ENCODE measurements at regions not wholly inside any gene's neighbourhood (a gene's known extent, or its start where the extent isn't known, plus 50 kb on each side); places are given as distances from the start of the nearest gene placed in this dataset.

DNA sequence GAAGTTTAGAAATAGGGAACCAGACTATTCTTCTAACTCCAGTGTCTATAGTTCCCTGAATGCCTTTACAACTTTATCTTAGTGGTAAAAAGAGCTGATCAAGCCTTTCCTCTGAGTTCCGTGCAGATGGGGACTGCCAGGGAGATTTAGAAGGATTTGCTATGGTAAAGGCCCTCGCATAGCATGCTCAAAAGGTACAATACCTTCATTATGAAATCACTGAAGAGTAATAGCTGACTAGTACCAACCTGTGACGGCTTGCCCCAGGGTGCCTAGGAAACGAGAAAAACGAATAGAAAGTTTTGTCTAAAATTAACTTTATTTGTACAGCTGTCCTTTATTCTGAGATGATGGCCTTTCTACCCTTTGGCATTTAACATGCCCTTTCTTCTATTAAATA is 150.1 kb upstream of the ARHGAP42 start:
- DNase-seq = no peak

DNA sequence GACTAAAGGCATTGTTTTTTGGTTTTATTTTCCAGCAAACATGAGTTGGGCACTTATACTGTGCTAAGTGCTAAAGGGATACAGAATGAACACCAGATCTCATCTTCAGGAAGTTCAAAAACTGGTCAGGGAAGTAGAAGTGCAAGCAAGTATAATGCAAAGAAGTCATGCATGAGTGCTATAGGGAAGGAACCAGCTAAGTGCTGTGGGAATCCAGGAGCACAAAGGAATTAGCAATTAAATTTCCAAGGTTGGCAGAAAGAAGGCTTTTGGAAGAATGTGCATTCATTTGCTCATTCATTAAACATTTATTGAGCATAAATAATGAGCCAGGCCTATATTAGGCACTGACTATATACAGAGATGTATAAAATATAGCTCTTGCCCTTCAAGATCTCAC is 143.7 kb upstream of the ARHGAP42 start:
- no peak for DNase-seq

DNA sequence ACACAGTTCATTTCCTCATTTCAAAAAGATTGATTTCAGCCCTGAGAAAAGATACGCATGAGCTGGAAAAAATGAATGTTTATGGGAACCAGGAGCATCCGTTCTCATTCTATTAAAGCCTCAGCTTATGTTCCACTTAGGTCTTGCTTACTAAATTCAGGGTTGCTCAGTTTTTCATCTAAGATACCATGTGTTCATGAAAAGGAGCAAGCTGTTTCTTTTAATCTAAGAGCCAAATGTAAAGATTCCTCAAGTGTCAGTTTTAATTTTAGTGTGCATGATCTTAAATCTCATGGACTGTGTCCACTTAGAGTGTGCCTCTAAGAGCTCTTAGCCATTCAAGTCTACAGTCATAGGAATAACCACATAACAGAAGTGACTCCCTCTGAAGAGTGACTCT is 141.5 kb upstream of the ARHGAP42 start:
- DNase-seq = no peak

DNA sequence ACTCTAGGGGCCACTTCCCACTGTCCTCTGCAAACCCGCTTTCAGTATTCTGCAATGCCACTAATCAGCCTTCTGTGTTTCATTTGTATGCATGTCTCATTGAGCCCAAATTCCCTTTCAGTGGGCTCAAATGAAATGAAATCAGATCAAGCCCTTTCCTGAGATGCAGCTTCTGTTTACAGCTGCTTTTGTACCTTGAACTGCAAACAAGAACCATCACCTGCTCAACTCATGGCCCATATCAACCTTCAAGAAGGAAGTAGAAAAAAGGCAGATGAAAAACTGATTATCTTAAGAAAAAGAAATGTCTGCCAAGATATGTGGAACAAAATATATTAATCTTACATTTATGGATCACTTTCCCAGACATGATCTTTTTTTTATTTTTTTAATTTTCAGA is 141.1 kb upstream of the ARHGAP42 start:
- DNase-seq = no peak

DNA sequence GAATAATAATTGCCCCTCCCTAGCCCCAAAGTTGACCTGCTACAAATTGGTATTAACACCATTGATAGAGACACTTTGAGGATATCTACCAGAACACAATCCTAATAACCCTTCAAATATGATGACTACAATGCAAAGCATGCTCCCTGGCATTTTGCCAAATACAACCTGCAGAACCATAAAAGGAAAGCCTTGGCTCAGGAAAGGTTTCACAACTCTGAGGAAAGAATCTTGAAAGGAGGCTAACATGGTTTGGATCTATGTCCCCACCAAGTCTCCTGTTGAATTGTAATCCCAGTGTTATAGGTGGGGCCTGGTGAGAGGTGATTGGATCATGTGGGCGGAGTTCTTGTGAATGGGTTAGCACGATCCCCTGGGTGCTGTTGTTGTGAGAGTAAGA is 140.4 kb upstream of the ARHGAP42 start:
- DNase-seq = no peak

DNA sequence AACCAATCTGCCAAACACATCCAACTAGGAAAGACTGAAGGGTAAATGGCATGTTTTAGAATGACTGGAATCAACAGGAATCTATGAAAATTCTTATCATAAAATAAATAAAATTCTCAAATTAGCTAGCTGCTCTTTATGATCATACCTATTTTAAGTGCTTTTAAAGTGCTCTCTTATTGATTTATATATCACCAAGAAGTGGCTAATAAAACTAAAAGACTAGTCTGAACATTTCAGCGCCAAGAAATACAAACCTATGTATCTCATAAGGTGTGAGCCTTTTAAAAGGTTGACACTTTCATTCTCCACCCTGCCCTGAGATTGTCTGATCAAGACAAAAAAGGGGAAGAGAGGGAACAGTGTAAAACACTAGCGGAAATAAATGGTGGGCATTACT is 136.8 kb upstream of the ARHGAP42 start:
- no peak for DNase-seq

DNA sequence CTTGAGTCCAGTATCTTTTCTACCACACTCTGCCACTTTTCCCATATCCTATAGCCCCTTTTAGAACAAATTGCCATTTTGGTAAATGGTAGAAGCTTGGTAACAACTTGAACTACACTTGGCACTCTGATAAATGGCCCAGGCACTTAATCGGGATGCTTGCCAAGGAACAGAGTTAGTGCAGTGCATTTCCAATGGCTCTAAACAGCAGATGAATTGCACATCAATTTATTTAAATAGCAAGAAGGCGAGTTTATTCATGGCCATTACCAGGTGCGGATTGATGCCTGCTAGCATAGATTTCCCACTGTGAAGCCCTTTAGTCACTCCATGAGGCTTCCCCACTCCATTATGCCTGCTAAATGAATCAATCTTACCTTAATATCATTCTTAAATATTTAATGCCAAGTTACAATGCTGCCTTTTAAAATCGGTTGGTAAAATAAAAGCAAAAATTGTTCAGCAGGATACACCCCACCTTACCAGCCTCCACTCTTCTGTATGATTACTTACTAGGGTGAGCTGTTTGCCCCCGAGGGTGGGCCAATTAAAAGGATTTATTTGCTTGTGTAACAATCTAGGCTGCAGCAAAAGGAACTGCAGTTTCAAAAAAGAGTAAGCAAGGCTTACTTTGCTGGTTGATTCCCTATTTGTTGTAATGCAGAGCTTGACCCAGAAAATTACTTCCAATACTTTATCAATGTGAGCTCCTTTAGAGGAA is 136.0 kb upstream of the ARHGAP42 start:
- peak; percentile 99 for DNase-seq

DNA sequence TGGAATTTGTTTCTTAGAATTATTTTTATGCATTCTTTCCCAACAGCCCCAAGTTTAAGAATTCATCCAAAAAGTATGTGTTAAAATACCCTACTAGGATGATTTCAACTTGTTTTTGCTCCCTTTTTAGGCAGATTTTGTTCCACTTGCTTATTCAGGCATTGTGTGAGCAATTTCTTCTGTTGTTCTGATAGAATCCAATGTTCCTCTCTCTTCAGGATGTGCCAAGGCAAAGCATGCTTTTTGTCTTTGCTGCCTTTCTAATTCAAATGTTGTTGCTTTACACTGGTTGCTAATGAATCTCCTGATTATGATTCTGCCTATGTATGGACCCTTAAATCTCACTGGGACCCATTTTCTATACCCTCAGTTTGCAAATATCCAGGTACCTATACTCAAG is 131.2 kb upstream of the ARHGAP42 start:
- DNase-seq = no peak

DNA sequence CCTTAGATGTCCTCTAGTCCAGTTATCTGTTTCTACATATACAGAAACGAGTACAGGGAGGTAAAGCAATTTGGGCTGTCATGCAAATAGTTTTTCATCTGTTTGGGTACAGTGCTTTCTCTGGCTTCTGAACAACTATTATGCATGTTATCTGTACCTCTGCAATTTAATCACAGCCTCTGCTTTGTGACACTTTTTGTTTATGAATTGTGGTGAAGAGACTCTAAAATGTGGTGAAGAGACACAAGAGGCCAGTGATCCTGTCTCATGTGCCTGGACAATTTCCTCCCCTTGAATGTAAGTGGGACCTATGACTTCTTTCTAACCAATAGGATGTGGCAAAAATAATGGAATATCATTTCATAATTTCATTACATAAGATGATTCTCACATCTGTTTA is 130.3 kb upstream of the ARHGAP42 start:
- no peak for DNase-seq

DNA sequence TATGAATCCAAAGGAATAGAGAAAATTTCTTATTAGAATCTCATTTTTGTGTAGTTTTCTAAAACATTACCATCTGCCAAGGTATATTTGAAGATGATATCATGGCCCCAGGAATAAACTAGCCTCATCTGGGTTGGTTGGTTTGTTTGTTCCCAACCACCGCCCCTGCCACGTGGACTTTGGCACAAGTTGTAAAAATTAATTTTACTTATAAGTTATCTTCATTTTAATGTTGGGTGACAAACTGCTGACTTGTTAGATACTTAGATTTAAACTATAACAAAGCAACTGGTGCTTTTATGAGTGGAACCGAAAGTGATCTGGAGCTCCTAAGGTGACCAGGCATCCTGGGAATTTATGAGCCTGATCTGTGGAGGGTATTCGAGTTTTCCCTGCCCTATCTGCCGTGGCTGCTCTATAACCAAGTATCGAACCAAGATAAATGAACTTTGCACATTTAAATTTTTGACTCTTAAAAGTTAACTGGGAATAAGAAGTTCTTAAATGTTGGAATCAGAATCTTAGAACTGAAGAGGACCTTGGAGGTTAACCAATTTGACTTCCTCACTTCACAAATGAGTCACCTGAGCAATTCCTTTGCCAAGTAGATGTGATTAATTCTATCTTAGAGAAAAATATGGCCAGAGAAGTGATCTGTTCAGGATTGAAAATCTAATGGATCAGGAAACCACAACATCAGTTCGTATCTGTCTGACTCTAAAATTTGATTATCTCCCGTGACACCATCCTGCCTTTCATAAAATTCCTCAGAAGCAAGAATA is 129.1 kb upstream of the ARHGAP42 start:
- no peak for DNase-seq

DNA sequence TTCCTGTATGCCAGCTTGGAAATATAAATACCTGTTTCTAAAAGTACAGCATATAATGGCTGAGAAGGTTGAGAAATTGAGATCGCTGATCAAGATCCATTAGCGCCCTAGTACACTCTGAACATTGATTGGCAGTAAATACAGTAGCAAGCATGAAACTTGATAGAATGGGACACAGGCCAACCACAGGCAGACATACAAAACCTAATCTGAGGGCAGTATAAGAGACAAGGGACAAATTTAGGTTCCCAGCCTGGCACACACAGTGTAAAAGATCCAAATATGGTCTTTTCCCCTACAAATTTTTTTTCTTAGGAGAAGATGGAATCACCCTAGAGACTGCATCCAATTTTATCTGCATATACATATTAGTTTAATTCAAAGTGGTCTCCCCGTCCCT is 126.5 kb upstream of the ARHGAP42 start:
- DNase-seq = no peak

DNA sequence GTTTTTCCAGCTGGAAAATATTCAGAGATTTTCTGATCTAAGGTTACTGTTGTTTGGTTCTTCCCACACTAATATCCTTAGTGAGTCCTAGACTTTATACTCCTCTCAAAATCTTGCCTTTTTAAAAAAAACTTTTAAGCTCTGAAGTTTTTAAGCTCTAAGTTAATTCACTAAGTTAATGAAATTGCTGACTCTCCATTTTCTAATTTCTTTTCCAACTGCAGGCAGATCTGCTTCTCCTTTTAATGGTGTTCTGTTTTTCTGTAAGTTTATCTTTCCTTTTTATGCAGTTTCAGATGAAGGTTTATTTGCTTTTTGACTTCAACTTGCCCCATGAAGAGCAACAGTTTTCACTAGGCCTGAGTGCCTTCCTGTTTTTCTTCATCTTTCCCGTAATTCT is 125.8 kb upstream of the ARHGAP42 start:
- DNase-seq = no peak

DNA sequence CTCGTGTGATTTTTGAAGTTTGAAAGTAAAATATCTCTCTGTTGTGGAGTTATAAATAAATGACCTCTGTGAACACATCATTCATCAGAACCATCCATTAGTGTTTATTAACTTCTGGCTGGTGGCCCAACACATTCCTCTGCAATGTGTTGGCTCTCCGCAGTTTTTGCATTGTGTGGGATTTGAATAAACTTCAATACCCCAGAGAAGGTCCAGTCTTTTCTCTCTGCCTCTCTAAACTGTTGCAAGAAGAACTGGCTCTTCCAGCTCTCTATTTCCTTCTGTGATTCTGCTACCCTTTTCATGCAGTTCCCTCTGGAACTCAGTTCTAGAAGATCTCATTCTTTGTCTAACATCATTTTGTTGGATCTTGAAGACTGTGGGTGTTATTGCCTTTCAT is 125.0 kb upstream of the ARHGAP42 start:
- DNase-seq = no peak

DNA sequence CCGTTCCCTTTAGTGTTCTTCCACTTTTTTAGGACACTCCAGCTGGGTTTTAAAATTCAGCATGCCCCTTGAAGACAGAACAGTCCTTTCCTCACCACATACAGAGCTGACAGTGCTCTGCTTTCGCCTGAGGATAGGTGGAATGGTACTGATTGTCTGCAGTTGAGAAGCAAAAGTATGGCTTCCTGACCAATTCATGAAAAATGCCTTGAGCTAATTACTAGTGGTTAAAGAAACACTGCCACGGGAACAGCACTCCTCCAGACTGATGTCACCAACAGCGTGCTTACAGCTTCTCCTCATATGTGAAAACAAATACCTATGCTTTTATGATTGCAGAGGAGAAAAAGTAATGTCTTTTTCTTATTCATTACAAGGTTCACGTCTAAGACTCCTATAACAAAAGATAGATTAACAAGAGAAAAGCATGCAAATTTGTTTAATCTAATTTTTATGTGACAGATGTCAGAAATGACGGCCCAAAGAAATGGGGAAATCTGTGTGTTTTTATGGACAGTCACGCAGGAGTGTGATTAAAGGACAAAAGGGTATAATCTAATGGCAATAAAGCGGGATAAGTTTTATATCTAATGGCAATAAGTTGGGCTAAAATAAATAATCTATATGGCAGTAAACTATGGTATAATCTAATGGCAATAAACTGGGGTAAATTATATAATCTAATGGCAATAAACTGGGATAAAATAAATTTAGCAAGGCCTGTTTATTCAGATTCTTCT is 123.4 kb upstream of the ARHGAP42 start:
- no peak for DNase-seq

DNA sequence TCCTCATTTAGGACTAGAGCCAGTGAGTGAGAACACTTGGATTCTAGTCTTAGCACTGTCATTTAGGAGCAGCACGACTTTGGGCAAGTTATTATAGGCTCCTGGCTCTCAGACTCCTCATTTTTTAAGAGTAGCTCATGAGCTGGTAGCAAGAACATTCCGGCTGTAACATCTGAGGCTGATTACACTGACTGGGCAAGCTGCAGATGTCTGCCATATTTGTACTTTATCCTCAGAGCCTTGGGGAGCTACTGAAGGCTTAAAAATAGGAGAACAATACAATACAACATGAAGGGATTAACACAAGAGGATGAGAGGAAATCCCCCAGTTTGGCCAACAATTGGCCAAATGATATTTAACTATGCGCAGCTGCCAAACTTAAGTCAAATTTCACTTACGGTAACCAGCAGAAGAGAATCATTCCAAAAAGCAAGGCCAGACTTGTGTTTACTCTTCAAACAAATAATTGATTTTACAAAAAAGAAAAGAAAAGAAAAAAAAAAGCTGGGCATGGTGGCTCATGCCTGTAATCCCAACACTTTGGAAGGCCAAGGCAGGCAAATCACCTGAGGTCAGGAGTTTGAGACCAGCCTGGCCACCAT is 113.1 kb upstream of the ARHGAP42 start:
- DNase-seq = no peak

DNA sequence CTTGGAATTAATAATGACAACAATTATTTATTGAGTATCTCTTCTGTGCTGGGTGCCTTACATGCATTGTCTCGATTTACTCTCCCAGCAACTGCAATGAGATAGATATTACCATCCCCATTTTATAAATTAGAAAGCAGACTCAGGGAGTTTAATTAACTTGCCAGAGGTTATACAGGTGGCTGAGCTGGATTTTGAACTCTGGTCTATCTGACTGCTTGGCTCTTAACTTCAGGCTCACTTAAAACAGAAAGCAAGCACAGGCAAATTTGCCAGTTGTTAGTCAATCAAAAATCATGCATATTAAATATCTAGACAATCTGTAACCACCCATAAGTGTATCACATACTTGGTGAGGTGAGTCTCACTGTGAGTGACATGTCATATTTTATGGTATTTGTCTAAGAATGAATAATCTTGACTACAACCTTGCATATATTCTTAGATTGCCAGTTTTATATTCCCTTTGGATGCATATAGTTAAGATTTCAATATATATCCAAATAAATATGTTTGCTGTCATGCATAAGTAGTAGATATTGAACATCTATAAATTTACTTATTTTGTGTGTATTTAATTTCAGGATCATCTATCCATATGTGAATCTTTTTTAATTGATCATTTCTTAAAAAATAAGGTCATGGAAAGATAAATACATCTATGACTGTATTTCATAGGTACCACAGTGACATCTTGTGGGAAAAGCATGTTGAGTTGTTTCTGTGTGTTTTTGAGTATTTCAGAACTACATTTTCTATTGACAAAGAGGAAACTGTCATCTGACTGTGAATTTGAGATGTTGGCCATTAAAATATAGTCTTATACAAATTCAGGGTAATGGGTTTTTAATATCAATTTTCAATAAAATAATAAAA is 112.0 kb upstream of the ARHGAP42 start:
- DNase-seq = peak; percentile 61

DNA sequence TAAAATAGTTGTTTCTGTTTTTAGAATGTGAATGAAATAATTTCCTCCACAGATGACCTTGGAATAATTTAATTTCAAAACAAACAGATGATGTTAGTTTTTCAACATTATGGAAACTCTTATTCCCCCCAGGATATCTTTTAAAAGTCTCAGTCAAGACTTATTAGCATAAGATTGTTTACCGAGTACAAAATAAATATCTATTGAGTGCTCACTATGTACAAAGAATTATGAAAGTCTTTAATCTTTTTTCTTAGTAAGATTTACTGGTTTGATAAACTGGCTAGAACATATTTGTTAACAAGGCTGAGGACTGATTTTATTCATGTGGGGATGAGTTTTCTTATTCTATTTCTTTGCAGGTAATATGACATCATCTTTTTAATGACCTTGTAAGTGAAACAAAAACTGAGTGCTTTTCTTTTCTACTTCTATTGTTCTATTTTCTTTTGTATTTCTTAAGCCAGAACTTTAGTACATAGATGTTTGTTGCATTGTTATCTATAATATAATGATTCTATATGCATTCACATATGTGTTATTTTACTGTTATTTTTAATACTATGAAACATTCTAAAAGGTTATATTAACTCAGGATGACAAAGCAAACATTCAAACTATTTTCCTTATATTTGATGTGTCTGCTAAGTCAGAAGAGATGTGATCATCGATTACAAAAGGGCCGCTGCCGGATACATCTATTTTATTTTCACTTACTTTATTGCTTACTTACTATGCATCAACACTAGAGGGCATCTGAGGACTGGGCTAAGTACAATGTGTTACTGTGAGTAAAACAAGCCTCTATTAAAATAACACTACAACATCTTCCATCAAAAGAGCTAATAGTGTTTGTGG is 111.0 kb upstream of the ARHGAP42 start:
- peak; percentile 61 for DNase-seq

DNA sequence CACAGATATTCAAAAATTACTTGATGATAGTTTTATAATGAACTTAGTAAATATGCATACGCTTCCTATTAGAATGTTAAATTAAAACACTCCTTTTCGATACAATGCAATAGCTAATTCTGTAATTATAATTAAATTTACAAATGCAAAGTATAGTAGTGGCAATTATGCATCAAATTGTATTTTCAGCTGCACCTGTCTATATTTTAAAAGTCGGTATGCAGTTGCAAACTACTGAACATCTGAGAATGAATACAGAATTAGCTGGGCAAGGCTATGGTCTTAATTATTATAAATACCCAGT is 110.4 kb upstream of the ARHGAP42 start:
- DNase-seq = no peak

DNA sequence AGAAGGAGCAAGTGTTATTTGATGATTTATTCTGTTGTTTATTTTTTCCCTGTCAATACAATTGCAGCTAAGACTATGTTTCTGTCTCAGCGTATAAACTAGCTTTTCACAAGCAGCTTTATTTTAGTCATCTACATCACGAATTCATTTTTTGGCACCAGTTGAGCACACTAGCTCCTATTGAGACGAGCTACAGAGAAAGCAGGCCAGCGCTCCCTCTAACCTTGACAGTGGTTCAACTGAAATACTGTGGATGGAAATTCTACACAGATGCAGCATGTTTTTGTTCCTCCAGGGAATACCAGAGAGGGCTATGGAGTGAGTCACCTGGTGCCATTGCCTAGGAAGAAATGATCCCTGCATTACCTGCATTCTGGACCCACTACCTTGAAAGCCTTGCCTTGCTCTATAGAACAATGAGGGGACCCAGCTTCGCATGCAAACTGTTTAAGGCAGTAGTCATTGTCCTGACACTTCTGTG is 108.2 kb upstream of the ARHGAP42 start:
- no peak for DNase-seq

DNA sequence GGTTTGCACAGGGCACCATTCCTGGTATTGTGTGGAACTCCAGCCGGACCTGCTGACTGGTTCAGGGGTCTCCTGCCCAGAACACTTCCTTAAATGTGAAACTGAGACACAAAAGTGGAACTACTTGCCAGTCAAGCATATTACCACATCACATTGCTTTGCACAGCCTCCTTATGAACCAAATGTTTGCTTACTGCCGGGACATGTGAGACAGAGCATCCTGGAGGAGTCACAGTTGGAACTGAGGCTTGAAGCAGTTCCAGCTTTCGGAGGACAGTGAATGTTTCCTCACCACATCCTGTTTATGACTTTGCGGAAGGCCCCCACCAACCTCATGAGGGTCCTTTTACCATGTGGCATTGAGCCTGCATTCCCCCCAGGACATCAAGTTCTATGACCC is 105.8 kb upstream of the ARHGAP42 start:
- no peak for DNase-seq

DNA sequence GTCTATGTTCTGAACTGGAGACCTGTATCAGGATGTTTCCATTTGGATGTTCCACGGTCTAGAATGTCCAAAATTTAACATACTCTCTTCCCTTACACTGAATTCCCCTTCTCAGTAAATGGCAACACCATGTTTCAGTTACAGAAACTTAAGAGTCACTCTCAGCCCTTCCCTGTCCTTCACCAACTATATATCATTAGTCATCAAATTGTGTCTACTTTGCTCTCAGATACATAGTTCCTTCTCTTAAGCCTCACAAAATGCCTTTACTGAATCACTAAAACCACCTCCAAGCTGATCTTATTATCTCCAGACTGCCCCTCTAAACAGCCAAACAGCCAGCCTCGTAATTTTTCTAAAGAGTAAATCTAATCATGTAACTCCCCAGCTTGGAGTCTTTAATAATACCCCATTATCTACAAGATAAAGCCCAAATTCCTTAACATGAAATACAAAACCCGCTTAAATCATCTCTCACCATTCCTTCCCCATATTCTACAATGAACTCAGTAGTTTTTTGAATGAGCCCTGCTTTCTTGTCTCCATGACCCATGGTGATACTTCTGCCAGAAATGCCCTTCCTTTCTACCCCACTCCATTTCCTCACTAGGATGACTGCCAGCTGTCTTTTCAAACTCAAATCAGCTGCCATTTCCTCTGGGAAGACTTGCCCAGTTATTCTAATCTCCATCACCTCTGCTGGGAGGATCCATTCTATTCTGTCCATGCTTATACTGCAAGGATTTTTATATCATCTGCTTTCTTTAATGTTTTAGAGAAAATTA is 102.7 kb upstream of the ARHGAP42 start:
- no peak for DNase-seq

Data from NCI-H1417 treated with DMSO at 0.1 percent for 48 hours (cell line).